ENCODE measurements at regions not wholly inside any gene's neighbourhood (a gene's known extent, or its start where the extent isn't known, plus 50 kb on each side); places are given as distances from the start of the nearest gene placed in this dataset.

DNA sequence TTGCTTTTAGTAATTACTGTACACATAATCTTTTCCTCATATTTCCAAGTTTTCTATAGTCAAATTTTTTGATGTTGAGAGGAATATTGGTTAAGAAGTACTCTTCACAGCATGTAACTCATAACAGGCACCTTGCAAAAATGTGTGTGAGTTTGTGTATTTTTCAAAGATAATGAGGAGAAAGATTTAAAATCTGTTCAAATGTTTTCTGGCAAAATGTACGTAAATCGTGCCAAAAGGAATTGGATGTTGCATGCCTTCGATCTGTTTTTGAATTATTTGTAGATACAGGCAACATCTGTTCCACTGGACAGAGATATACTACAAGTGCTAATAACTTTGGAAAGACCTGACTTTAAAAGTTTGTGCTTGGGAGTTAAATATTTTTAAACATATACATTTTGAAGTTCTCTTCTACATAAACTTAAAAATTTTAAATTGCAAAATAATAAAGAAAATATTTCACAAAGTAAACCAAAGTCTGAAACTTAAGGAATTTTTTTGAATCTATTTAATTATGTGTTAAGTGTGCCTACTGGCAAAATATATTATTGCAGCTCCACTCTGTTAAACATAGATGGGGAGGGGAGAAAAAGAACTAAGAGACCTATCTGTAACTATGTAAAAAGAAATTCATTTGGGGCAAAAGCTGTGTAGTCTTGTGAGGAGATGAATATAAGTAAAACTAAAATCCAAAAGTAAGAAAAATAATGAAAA is 133.5 kb upstream of the UBE2E3 start:
- intact Hi-C loops (cut with micrococcal nuclease; ENCODE audit: unreplicated experiment) (no loop called here), in situ Hi-C loops (cut with HindIII; ENCODE audit: low pct_unique_long_range_greater_than_20kb, low sequenced_read_pairs) (no loop called here)
- no peaks in the 10 kb centered on the region for H3K27me3 ChIP-seq (ENCODE audit: control insufficient read depth, insufficient read depth, low read length)
- ATAC-seq = no peak
- H3K9me3 ChIP-seq (ENCODE audit: control insufficient read depth, insufficient read depth, low read depth, low read length) = no peaks in the 10 kb centered on the region
- no peaks in the 10 kb centered on the region for H3K36me3 ChIP-seq (ENCODE audit: control insufficient read depth, insufficient read depth, low read length)
- TF ChIP-seq, protein P1, sequence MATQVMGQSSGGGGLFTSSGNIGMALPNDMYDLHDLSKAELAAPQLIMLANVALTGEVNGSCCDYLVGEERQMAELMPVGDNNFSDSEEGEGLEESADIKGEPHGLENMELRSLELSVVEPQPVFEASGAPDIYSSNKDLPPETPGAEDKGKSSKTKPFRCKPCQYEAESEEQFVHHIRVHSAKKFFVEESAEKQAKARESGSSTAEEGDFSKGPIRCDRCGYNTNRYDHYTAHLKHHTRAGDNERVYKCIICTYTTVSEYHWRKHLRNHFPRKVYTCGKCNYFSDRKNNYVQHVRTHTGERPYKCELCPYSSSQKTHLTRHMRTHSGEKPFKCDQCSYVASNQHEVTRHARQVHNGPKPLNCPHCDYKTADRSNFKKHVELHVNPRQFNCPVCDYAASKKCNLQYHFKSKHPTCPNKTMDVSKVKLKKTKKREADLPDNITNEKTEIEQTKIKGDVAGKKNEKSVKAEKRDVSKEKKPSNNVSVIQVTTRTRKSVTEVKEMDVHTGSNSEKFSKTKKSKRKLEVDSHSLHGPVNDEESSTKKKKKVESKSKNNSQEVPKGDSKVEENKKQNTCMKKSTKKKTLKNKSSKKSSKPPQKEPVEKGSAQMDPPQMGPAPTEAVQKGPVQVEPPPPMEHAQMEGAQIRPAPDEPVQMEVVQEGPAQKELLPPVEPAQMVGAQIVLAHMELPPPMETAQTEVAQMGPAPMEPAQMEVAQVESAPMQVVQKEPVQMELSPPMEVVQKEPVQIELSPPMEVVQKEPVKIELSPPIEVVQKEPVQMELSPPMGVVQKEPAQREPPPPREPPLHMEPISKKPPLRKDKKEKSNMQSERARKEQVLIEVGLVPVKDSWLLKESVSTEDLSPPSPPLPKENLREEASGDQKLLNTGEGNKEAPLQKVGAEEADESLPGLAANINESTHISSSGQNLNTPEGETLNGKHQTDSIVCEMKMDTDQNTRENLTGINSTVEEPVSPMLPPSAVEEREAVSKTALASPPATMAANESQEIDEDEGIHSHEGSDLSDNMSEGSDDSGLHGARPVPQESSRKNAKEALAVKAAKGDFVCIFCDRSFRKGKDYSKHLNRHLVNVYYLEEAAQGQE (IDR thresholded peaks at IDR 0.05; ENCODE audit: insufficient read depth in 1 of 2, low read depth in 2 of 2, low read length in 1 of 2) = no peak
- TF ChIP-seq TCF7L2 (IDR thresholded peaks at IDR 0.05; ENCODE audit: low read depth, low read length) (no peak), SIN3A (IDR thresholded peaks at IDR 0.05; ENCODE audit: borderline replicate concordance, insufficient read depth, low read depth, low read length) (no peak), POLR2AphosphoS5 (IDR thresholded peaks at IDR 0.05; ENCODE audit: low read depth, low read length) (no peak)
- TF ChIP-seq, protein P2, sequence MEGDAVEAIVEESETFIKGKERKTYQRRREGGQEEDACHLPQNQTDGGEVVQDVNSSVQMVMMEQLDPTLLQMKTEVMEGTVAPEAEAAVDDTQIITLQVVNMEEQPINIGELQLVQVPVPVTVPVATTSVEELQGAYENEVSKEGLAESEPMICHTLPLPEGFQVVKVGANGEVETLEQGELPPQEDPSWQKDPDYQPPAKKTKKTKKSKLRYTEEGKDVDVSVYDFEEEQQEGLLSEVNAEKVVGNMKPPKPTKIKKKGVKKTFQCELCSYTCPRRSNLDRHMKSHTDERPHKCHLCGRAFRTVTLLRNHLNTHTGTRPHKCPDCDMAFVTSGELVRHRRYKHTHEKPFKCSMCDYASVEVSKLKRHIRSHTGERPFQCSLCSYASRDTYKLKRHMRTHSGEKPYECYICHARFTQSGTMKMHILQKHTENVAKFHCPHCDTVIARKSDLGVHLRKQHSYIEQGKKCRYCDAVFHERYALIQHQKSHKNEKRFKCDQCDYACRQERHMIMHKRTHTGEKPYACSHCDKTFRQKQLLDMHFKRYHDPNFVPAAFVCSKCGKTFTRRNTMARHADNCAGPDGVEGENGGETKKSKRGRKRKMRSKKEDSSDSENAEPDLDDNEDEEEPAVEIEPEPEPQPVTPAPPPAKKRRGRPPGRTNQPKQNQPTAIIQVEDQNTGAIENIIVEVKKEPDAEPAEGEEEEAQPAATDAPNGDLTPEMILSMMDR (IDR thresholded peaks at IDR 0.05) = no peak; the same call in 1 of the 2 replicates
- H3K4me1 ChIP-seq (ENCODE audit: control insufficient read depth, insufficient read depth, low read length) = no peaks in the 10 kb centered on the region
- H3K4me3 ChIP-seq (ENCODE audit: low read depth in 2 of 2, low read length in 2 of 2) = no peak overlapping the region
- no peak for DNase-seq (ENCODE audit: low read depth, low spot score)
- H3K27ac ChIP-seq (ENCODE audit: low read length) = no peak overlapping the region
- POLR2A ChIA-PET = no interaction called here
- CTCF ChIA-PET = no interaction called here
- BruUV-seq (replicated peaks) = no TSS peak

DNA sequence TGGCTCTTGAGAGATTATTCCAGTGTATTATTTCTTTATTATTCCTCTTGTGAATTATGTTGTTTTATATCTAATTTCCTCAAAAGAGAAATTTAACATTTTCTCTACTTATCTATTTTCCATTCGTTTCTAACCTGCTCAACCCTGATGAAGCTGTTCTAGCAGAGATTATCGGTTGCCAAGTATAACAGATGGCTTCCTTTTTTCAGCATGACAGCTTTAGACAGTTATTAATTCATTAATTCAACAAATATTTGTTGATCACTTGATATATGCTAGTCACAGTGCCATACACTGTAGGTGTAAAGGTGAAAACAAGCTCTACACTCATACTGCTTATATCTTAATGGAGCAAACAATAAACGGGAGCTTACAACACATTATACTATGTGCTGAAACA is 137.9 kb upstream of the UBE2E3 start:
- intact Hi-C loops (cut with micrococcal nuclease; ENCODE audit: unreplicated experiment) (no loop called here), in situ Hi-C loops (cut with HindIII; ENCODE audit: low pct_unique_long_range_greater_than_20kb, low sequenced_read_pairs) (no loop called here)
- Histone ChIP-seq H3K27me3 (ENCODE audit: control insufficient read depth, insufficient read depth, low read length) (no peaks in the 10 kb centered on the region), H3K4me3 (ENCODE audit: low read depth in 2 of 2, low read length in 2 of 2) (no peak overlapping the region), H3K27ac (ENCODE audit: low read length) (no peak overlapping the region), H3K9me3 (ENCODE audit: control insufficient read depth, insufficient read depth, low read depth, low read length) (no peaks in the 10 kb centered on the region), H3K4me1 (ENCODE audit: control insufficient read depth, insufficient read depth, low read length) (no peaks in the 10 kb centered on the region), H3K36me3 (ENCODE audit: control insufficient read depth, insufficient read depth, low read length) (no peaks in the 10 kb centered on the region)
- TF ChIP-seq, protein P2 (IDR thresholded peaks at IDR 0.05) = no peak
- TF ChIP-seq SIN3A (IDR thresholded peaks at IDR 0.05; ENCODE audit: borderline replicate concordance, insufficient read depth, low read depth, low read length) = no peak
- no peak for TF ChIP-seq POLR2AphosphoS5 (IDR thresholded peaks at IDR 0.05; ENCODE audit: low read depth, low read length)
- TF ChIP-seq, protein P1 (IDR thresholded peaks at IDR 0.05; ENCODE audit: insufficient read depth in 1 of 2, low read depth in 2 of 2, low read length in 1 of 2) = no peak
- TF ChIP-seq TCF7L2 (IDR thresholded peaks at IDR 0.05; ENCODE audit: low read depth, low read length) = no peak
- POLR2A ChIA-PET = no interaction called here
- no TSS peak for BruUV-seq (replicated peaks)
- ATAC-seq (no peak), DNase-seq (ENCODE audit: low read depth, low spot score) (no peak)
- CTCF ChIA-PET = interaction anchor here (0.6 kb wide), 1 partner anchor 562 kb away, joined by 10 read pairs; no protein-coding TSS in a partner anchor
